Chondrocyte (in vitro differentiated cells): ENCODE measurements at regions not wholly inside any gene's neighbourhood (a gene's known extent, or its start where the extent isn't known, plus 50 kb on each side); places are given as distances from the start of the nearest gene placed in this dataset.

Experiments
- DNase-seq: peaks from one replicate; pipeline ENCODE4 v3.0.0; 2021; ENCODE audit warnings: mixed read lengths, low spot score
- H3K27ac Mint-ChIP-seq: one replicate; pipeline ENCODE4 v1.8.0; 2021; ENCODE audit warnings: mild to moderate bottlenecking, moderate library complexity, mixed read lengths; ENCODE audit not compliant: unreplicated experiment
- H3K27me3 Mint-ChIP-seq: 2 replicates; pipeline ENCODE4 v1.8.0; 2021; ENCODE audit warnings: low read depth, mixed read lengths
- H3K36me3 Mint-ChIP-seq: 2 replicates; pipeline ENCODE4 v1.8.0; 2021; ENCODE audit warnings: low read depth, mixed read lengths
- H3K4me1 Mint-ChIP-seq: 2 replicates; pipeline ENCODE4 v1.8.0; 2021; ENCODE audit warnings: low read depth, mild to moderate bottlenecking, mixed read lengths
- H3K4me3 Mint-ChIP-seq: one replicate; pipeline ENCODE4 v1.8.0; 2021; ENCODE audit warnings: mild to moderate bottlenecking, moderate library complexity, mixed read lengths; ENCODE audit not compliant: unreplicated experiment
- H3K9me3 Mint-ChIP-seq: 2 replicates; pipeline ENCODE4 v1.8.0; 2021; ENCODE audit warnings: low read depth, mixed read lengths
- TF ChIP-seq, protein P1 (sequence below): fragments of 200-600 bp; sonication (generic); IDR thresholded peaks from 2 replicates; pipeline ENCODE4 v1.5.0; 2021; ENCODE audit warnings: antibody characterized with exemption, mild to moderate bottlenecking, moderate library complexity

GRCh38 chr3:126269354-126269753, 87.9 kb downstream of the KLF15 start:
- DNase-seq = no peak
- Mint-ChIP-seq H3K4me1 (peaks cover 47% of the 10 kb centered on the region), H3K27me3 (no peaks in the 10 kb centered on the region), H3K9me3 (no peaks in the 10 kb centered on the region), H3K4me3 (no peak overlapping the region), H3K36me3 (no peaks in the 10 kb centered on the region), H3K27ac (no peak overlapping the region)
- TF ChIP-seq, protein P1, sequence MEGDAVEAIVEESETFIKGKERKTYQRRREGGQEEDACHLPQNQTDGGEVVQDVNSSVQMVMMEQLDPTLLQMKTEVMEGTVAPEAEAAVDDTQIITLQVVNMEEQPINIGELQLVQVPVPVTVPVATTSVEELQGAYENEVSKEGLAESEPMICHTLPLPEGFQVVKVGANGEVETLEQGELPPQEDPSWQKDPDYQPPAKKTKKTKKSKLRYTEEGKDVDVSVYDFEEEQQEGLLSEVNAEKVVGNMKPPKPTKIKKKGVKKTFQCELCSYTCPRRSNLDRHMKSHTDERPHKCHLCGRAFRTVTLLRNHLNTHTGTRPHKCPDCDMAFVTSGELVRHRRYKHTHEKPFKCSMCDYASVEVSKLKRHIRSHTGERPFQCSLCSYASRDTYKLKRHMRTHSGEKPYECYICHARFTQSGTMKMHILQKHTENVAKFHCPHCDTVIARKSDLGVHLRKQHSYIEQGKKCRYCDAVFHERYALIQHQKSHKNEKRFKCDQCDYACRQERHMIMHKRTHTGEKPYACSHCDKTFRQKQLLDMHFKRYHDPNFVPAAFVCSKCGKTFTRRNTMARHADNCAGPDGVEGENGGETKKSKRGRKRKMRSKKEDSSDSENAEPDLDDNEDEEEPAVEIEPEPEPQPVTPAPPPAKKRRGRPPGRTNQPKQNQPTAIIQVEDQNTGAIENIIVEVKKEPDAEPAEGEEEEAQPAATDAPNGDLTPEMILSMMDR = no peak

DNA sequence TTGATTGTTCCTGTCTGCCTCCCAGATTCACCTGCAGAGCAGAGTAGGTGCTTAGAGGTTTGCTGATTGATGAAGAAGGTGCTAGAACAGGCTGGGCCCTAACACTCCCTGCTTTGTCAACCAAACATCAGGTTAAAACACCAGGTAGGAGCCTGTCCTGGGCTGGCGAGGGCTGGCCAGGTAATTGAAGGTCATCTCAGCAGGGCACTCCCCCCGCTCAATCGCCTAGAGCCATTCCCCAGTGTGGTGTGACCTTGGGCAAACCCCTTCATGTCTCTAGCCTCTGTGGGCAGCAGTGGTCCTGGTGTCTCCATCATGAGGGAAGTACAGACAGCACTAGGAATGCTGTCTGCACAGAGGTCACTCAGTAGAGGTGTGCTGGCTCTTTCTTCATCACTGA, 88.3 kb downstream of the KLF15 start:
- Mint-ChIP-seq H3K27ac (no peak overlapping the region), H3K4me1 (peaks cover 47% of the 10 kb centered on the region), H3K9me3 (no peaks in the 10 kb centered on the region), H3K36me3 (no peaks in the 10 kb centered on the region), H3K4me3 (no peak overlapping the region), H3K27me3 (no peaks in the 10 kb centered on the region)
- no peak for DNase-seq
- TF ChIP-seq, protein P1 = no peak

GRCh38 chr3:126267976-126268615, 87.7 kb upstream of the ALDH1L1 start:
- H3K27me3 Mint-ChIP-seq = no peaks in the 10 kb centered on the region
- H3K4me1 Mint-ChIP-seq = peaks cover 47% of the 10 kb centered on the region
- no peak for DNase-seq
- TF ChIP-seq, protein P1 = no peak
- H3K9me3 Mint-ChIP-seq = no peaks in the 10 kb centered on the region
- H3K27ac Mint-ChIP-seq = peak overlapping the region; percentile 93
- no peaks in the 10 kb centered on the region for H3K36me3 Mint-ChIP-seq
- peak overlapping the region; percentile 74 for H3K4me3 Mint-ChIP-seq

DNA sequence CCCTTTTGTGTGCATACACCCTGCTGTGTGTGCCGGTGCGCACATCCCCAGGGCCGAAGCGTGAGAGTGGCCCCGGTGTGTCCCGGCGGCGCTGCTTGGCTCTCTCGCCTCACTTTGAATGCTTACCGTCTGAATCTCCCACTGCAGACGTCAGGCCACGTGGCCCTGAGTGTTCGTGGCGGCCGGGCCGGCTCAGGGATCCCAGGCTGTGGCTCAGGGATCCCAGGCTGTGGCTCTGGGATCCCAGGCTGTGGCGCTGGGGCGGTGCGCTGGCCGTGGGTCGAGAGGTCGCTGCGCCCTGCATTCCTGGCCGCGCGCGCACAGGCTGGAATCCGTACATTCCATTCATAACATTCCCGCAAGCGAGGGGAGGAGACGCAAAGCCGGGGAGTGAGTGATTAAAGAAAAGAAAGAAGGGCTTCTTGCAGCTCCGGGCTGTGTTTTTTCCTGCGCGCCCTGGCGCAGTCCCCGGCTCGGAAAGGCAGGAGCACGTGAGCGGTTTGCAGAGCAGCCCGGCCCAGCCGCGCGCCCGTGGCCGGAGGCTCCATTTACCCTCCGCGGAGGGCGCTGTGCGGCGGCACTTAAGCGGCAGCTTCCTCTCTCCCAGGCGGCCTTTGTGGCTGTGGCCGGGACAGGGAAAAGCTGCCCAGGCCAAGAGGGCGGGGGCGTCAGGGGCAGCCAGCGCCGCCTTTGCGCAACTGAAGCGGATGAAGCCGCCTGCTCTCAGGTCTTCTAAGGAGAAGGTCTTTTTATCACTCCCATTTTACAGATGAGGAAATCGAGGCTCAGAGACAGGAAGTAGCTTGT, 87.0 kb upstream of the ALDH1L1 start:
- Mint-ChIP-seq H3K36me3 (no peaks in the 10 kb centered on the region), H3K4me3 (peak overlapping the region; percentile 74), H3K9me3 (no peaks in the 10 kb centered on the region), H3K27me3 (no peaks in the 10 kb centered on the region), H3K4me1 (peaks cover 47% of the 10 kb centered on the region), H3K27ac (peak overlapping the region; percentile 93)
- DNase-seq = no peak
- TF ChIP-seq, protein P1 = peak; percentile 69

- no peaks in the 10 kb centered on the region for H3K27me3 Mint-ChIP-seq
- TF ChIP-seq, protein P1 = no peak
- peaks cover 47% of the 10 kb centered on the region for H3K4me1 Mint-ChIP-seq
- DNase-seq = no peak
- H3K27ac Mint-ChIP-seq = peak overlapping the region; percentile 93
- H3K4me3 Mint-ChIP-seq = no peak overlapping the region
- H3K36me3 Mint-ChIP-seq = peaks cover 2% of the 10 kb centered on the region
- peaks cover 3% of the 10 kb centered on the region for H3K9me3 Mint-ChIP-seq
Measured at GRCh38 chr3:126266850-126267168, 86.4 kb upstream of the ALDH1L1 start.
